ENCODE measurements at regions not wholly inside any gene's neighbourhood (a gene's known extent, or its start where the extent isn't known, plus 50 kb on each side); places are given as distances from the start of the nearest gene placed in this dataset.

DNA sequence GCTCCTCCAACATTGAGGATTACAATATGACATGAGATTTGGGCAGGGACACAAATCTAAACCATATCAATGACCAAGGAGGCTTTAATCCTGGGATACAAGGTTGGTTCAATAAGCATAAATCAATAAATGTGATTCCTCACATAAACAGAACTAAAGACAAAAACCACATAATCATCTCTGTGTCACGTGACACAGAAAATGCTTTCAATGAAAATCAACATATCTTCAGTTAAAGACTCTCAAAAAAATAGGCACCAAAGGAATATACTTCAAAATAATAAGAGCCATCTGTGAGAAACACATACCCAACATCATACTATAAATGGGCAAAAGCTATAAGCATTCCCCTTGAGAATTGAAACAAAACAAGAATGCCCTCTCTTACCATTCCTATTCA is 604.9 kb downstream of the SEMA5A start:
- no peak for DNase-seq

DNA sequence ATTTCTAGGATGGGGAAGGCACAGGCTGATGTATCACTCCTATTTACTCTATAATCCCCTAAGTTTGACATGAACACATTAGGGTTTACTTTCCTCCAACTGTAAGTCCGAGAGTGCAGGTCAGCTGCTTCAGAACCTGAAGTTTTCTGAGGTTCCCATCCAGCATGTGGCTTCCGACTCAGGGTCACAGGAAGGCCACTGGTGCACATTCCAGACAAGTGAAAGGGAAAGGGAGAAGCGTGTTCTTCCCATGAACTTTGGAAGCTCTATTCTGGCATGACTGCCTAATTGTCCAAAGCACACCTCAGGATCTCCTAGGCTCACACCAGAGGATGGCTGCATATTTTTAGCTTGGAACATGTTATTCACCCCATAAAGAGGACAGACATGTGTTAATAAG is 602.6 kb downstream of the SEMA5A start:
- peak; percentile 40 for DNase-seq

DNA sequence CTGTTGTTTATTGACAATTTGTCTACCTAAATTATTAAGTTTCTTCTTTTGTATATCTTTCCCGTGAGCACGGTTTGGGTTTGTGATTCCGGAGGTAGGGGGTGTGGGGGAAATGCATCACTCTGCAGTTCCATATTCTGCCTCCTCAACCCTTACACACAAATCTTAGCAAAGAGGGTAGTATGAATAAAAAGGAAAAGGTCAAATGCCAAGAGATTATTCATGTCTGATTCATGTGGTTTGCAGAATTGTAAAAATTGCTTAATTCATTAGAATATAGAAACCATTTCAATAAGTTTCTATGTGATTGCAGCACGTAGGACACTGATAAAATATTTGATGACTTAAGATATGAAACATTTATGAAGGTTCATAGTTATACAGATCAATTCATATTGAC is 601.9 kb downstream of the SEMA5A start:
- DNase-seq = no peak

DNA sequence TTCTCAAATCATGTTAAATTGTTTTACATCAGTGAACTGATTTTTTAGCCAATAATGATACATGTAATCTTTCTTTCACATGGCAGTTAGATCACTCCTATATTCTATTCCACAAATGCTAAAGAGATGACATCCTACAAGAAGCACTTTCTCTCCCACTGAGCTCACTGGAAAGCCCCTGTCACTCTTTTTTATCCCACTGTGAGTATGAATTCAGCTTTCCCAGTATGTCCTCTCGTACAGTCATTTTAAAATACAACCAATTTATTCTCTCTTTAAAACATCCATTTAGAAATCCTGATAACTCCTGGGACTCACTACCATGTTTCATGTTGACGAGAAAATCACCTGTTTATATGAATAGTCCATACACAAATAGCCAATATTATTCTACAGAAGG is 599.9 kb downstream of the SEMA5A start:
- DNase-seq = no peak

DNA sequence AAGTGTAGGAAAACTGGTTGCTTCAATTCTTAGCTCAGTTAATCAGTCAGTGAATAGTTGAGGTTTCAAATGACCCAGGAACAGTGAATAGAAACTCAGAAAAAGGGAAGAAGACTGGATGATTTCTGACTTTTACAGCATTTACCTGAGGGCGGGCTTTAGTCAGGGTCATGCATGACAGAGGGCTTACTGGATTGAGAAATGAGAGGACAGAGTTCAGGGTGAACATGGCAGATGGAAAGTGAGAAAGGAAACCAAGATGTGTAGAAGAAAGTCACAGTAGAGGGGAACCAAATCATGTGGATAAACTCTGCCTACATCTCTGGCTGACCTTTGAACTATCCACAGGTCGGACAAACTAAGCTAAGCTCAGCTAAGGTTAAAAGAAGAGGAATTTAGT is 596.0 kb downstream of the SEMA5A start:
- DNase-seq = no peak

DNA sequence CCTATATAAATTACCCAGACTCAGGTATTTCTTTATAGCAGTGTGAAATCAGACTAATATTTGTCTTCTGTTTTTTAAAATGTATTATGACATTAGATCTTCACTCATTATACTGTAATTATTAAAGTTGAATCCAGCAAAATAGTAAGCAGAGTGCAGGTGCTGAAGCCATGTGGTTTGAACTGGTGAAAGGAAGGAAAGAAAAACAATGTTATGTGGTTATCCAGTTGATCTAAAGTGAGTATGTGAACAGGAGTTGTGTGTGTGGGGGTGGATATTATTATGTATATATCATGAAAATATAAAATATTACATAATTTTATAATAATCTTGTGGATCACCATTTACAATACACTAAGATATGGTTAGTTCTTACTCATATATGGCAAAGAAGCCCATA is 593.7 kb downstream of the SEMA5A start:
- no peak for DNase-seq

DNA sequence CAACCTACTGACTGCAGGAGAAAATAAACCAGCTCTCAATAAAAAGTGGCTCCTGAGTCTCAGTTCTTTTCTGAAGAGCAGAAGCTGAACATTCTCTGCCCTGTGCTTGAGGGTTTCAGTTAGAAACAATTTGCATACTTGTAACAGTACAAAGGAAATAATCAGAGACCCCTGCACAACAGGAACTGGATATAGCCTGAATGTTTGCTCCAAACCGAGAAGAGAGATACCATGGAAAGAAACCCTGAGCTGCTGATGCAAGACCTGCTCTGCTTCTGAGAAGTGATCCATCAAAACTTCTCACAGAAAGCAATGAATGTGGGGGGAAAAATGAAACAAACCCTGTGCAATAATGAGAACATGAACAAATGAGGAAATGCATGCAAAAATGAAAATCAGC is 592.9 kb downstream of the SEMA5A start:
- DNase-seq = no peak

DNA sequence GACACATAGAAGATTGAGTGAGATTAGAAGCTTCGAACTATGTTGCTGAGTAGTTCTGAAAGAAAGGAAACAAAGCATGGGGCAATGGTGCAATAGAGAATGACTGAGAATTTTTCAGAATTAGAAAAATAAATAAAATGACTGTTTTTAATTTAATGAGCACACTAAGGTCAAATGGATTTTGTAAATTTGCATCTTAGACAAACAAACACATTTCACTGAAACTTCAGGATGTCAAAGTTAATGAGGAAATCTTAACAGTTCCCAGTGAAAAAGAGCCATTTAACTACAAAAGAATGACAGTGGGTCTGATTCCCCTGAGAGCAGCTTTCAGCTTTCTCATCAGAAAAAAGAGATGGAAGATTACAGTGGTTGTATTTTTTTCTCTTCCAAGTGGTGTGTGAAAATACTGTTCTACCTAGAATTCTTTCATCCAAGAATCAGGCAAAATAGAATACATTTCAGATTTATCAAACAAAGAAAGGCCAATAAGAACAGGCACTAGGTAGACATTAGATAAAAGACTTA is 591.9 kb downstream of the SEMA5A start:
- no peak for DNase-seq

DNA sequence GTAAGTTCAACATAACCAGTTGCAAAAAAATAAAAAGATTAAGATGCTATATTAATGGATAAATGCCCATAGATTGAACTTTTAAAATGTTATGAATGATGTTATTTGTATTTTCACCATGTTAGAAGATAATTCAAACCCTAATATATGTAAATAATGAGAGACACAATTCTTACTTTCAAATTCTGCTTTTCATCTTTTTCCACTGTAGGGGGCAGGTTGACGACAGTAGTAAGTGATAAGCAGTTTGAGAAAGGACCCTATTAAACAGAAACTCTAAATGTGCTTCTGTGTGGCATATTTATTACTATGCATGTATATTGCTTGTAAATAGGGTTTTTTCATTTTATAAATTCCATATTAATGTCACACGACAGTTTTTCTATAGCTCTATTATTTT is 591.1 kb downstream of the SEMA5A start:
- no peak for DNase-seq

DNA sequence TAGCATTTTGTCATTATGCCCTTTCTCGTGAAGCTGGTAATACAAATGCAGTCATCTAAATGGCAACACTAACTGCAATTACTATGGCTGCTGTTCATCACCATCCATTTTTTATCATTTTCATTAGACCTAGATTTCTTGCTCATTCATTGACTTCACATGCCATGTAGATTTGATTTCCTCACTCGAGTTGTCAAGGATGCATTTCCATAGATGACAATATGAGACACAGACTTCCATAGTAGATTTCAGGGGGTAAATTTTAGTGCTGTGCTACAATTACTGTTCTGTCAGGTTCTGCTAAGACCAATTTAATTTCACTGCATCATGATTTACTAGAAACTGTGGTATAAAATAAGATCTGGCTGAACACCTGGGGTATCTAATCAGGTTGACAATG is 589.2 kb downstream of the SEMA5A start:
- no peak for DNase-seq

DNA sequence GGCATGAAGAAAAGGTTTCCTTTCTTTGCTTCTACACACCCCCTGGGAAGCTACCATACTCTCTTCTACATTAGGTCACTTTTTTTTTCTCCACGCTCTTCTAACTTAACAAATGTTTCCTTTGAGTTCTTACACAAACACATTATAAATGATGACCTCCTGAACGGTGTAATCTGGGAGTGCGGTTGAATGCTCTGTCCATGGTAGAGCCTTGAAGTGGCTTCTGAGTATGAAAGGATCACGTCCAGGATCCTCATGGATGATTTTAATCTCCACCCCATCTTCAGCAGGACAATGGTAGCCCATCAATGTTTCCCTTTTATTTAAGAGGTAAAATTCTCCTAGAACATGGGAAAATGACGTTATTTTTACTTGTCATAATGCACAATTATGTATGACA is 587.3 kb downstream of the SEMA5A start:
- DNase-seq = peak; percentile 8

DNA sequence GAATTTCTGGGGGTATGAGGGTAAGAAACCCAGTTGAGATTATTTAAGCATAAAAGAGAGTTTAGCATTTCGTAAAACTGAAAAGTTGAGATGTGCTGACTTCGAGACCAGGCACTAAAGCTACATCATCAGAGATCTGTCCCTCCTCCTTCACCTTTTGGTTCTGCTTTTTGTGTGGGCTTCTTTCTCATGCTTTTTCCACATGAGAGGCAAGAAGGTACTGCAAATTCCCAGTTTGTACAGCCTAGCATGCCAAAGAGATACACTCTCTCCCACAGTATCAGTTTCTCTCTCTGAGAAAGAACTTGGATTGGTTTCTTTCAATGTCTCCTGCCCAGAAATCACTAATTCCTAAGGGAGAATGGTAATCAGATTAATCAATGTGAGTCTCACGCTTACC is 584.7 kb downstream of the SEMA5A start:
- no peak for DNase-seq

DNA sequence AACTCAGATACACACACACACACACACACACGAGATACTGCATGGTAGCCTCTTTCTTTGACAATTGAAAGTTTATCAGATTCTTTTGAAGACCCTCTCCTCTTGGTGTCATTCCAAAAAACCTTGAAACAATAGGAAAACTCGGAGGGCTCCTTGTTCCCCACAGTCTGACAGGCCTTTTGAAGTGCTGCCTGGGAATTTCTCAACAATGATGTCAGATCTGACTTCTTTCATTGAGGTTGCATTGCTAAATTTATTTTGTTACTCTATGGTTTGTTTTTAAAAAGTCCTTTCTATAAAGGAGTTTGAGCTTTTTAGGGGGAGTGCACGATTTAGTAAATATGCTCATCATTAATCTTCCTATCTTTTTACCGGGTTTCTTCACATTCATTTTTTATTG is 583.9 kb downstream of the SEMA5A start:
- no peak for DNase-seq

DNA sequence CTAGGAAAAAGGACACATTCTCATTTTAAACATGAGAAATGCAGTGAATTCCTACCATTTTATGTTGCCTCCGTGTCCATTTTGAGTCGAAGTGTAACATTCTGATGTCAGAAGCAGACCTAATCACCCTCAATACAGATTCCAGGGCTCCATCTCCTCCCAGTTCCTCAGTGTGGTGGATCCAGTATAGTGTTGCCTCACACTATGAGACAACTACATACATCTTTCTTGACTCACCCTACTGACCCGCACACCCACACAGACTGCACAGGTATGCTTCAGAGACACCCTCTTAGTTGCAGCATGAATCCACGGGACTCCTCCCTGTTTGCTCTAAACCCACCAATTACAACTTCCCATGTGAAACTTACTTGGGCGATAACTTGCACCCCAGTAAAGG is 564.9 kb downstream of the SEMA5A start:
- DNase-seq = no peak

DNA sequence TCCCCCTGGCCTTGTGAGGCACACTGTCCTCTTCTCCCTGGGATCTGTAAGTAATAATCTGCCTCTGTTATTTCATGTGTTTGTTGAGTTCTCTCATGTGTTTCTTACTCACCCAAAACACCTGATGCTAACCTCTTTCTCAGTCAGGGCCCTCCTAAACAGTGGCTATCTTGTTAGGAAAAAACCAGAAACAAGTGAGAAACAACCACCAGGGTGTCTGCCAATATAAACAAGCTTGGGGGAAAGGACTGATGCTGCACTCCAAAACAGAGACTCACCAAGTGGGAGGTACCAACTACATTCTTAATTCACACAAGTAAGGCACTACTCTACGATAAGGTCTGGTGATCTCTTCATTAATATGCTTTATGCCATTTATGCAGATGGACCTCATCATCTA is 564.4 kb downstream of the SEMA5A start:
- peak; percentile 41 for DNase-seq

DNA sequence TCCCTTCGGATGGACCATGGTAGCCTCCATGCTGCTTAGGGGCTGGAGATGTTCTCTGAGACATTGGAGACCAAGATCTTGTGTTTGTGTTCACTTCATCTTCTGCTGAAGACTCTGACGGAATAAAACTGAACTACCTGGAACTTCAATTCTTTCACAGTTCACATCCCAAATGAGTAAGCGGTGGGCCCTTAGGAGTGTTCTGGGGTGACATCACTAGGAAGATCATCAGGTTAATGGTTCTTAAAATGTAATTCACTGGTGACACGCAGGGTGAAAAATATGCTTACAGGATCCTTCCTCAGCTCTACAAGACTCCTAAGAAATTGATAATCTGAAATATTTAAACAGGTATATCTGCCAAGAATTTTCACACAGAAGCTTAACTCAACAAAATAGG is 561.5 kb downstream of the SEMA5A start:
- DNase-seq = no peak
